ENCODE measurements at regions not wholly inside any gene's neighbourhood (a gene's known extent, or its start where the extent isn't known, plus 50 kb on each side); places are given as distances from the start of the nearest gene placed in this dataset.

- no peak for TF ChIP-seq CTCF (IDR thresholded peaks at IDR 0.05)
- no peak for TF ChIP-seq POLR2A (IDR thresholded peaks at IDR 0.05)
Measured at GRCh38 chr9:95778957-95779356, 96.5 kb upstream of the ERCC6L2 start.
